Prostate gland (tissue), 2 donors: ENCODE measurements at regions not wholly inside any gene's neighbourhood (a gene's known extent, or its start where the extent isn't known, plus 50 kb on each side); places are given as distances from the start of the nearest gene placed in this dataset.
"Not testable (repeated sequence)": the region's sequence is repeated elsewhere in the genome, so short reads cannot be mapped to it uniquely, and the experiment has no call there.

ENCODE experiments used
- CTCF ChIP-seq, 4 experiments: fragments of 200-600 bp in 2 of 4; fragments of 450-650 bp in 2 of 4; sonication (generic) in 2 of 4; IDR thresholded peaks; 1 replicate in 3 of 4; 2 replicates in 1 of 4; pipeline ENCODE4 v1.5.1; 2016 to 2019; ENCODE audit warnings: antibody characterized with exemption in 4 of 4, mild to moderate bottlenecking in 2 of 4, moderate library complexity in 2 of 4
- POLR2A ChIP-seq: fragments of 450-650 bp; IDR thresholded peaks from one replicate; pipeline ENCODE4 v1.6.1; 2016; ENCODE audit warnings: antibody characterized with exemption, mild to moderate bottlenecking
- POLR2AphosphoS5 ChIP-seq: sonication (generic); formaldehyde crosslinking; IDR thresholded peaks from one replicate; pipeline ENCODE4 v1.6.1; 2017; ENCODE audit warnings: antibody characterized with exemption

DNA sequence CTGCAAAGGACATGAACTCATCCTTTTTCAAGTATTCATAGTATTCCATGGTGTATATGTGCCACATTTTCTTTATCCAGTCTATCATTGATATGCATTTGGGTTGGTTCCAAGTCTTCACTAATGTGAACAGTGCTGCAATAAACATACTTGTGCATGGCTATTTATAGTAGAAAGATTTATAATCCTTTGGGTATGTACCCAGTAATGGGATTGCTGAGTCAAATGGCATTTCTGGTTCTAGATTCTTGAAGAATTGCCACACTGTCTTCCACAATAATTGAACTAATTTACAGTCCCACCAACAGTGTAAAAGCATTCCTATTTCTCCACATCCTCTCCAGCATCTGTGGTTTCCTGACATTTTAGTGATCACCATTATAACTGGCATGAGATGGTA is 730.3 kb downstream of the NXPH1 start:
- not testable (repeated sequence) for TF ChIP-seq POLR2A; CTCF (IDR thresholded peaks at IDR 0.05); POLR2AphosphoS5
